PC-9 (cell line): ENCODE measurements at regions not wholly inside any gene's neighbourhood (a gene's known extent, or its start where the extent isn't known, plus 50 kb on each side); places are given as distances from the start of the nearest gene placed in this dataset.

Experiments used
- BruUV-seq: library from RNA; stranded (reverse); fragments of 400-500 nt; replicated peaks from 2 replicates; lab custom pipeline; 2021; lab: Mats Ljungman, UMichigan
- CTCF ChIA-PET: fragments of 300-600 bp; sonication (Branson Sonifier 250); formaldehyde crosslinking; loops from one replicate; lab custom pipeline; 2022; ENCODE audit warnings: antibody characterized with exemption; lab: Charles Lee
- POLR2A ChIA-PET: fragments of 300-600 bp; sonication (Branson Sonifier 250); formaldehyde crosslinking; loops from one replicate; lab custom pipeline; 2022; ENCODE audit warnings: antibody characterized with exemption; ENCODE audit not compliant: unreplicated experiment; lab: Charles Lee
- DNase-seq, 2 experiments: peaks; one replicate each; pipeline versions ENCODE4 v3.0.0 to v3.0.0-alpha.2; 2015 to 2022; ENCODE audit warnings: mixed read lengths in 1 of 2
- H2AFZ ChIP-seq: fragments of 200-600 bp; sonication (generic); 2 replicates; pipeline ENCODE4 v1.8.1; 2017; ENCODE audit warnings: antibody characterized with exemption
- H3F3A ChIP-seq: fragments of 200-600 bp; sonication (generic); 2 replicates; pipeline ENCODE4 v1.8.1; 2017; ENCODE audit warnings: antibody characterized with exemption, mild to moderate bottlenecking, low read depth; ENCODE audit not compliant: insufficient read depth
- H3K27ac ChIP-seq: fragments of 200-600 bp; sonication (generic); 2 replicates; pipeline ENCODE4 v1.6.1; 2016; ENCODE audit warnings: mixed run types
- H3K27me3 ChIP-seq: fragments of 200-600 bp; sonication (generic); 2 replicates; pipeline ENCODE4 v1.6.1; 2016; ENCODE audit warnings: low read depth, mixed run types; ENCODE audit not compliant: insufficient read depth
- H3K36me3 ChIP-seq: fragments of 200-600 bp; sonication (generic); 2 replicates; pipeline ENCODE4 v1.6.1; 2016; ENCODE audit warnings: low read depth, mixed run types
- H3K4me1 ChIP-seq: fragments of 200-600 bp; sonication (generic); replicated peaks from 2 replicates; pipeline ENCODE4 v1.6.1; 2016; ENCODE audit warnings: mixed run types; ENCODE audit not compliant: insufficient read depth
- H3K4me2 ChIP-seq: fragments of 200-600 bp; sonication (generic); 2 replicates; pipeline ENCODE4 v1.6.1; 2017; ENCODE audit warnings: mixed run types
- H3K4me3 ChIP-seq: fragments of 200-600 bp; sonication (generic); 2 replicates; pipeline ENCODE4 v1.6.1; 2016; ENCODE audit warnings: mixed run types
- H3K79me2 ChIP-seq: fragments of 200-600 bp; sonication (generic); 2 replicates; pipeline ENCODE4 v1.6.1; 2017; ENCODE audit warnings: low read depth, mixed run types
- H3K9me2 ChIP-seq: fragments of 200-600 bp; sonication (generic); 2 replicates; pipeline ENCODE4 v1.8.1; 2017; ENCODE audit warnings: mild to moderate bottlenecking; ENCODE audit not compliant: insufficient read depth
- H3K9me3 ChIP-seq: fragments of 200-600 bp; sonication (generic); 2 replicates; pipeline ENCODE4 v1.8.1; 2016; ENCODE audit warnings: low read depth; ENCODE audit not compliant: insufficient read depth
- H4K20me1 ChIP-seq: fragments of 200-600 bp; sonication (generic); 2 replicates; pipeline ENCODE4 v1.8.1; 2017; ENCODE audit not compliant: insufficient read depth
- CTCF ChIP-seq: fragments of 200-600 bp; sonication (generic); conservative IDR thresholded peaks from 2 replicates; pipeline ENCODE4 v1.6.1; 2017; ENCODE audit warnings: mixed run types, antibody characterized with exemption, mild to moderate bottlenecking, moderate library complexity
- EZH2 ChIP-seq: fragments of 200-600 bp; sonication (generic); IDR thresholded peaks from 2 replicates; pipeline ENCODE4 v1.8.0; 2017; ENCODE audit warnings: antibody characterized with exemption, low read depth
- intact Hi-C: fragments of 100-400 bp; cut with micrococcal nuclease; formaldehyde crosslinking; loops from one replicate; pipeline ENCODE4 v1.10.0; 2022; ENCODE audit not compliant: unreplicated experiment

DNA sequence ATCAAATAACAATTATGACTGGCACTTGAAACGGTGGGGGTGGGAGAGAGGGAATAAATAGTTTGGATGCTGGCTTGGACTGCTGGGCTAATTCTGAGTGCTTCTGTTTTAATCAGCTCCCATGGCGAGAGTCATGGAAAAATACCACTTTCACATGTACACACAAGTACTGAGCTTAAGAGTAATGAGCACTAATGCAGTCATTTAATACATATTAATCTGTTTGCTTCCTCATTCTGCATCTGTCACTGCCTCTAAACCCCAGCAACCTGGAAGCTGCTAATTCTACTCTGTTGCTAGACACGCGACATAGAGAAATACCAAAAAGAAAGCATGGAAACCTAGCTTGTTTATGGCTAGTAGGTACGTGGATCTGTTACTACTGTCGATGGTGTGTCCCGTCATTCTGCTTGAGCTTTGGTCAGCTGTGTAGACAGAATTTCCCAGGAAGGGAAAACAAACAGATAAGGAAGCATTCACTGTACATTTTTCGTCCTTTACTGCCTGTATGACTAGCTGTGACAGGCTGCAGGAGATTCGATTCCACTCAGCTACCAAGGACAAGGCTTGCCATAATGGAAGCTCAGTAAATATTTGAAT is 238.8 kb downstream of the BAMBI start:
- Histone ChIP-seq H4K20me1 (no peaks in the 10 kb centered on the region), H3K27me3 (no peaks in the 10 kb centered on the region; the same call in 1 of the 2 replicates), H3K79me2 (no peaks in the 10 kb centered on the region), H3K4me2 (no peak overlapping the region), H3K36me3 (no peaks in the 10 kb centered on the region), H3K9me2 (no peaks in the 10 kb centered on the region), H2AFZ (no peak overlapping the region), H3K27ac (no peak overlapping the region), H3F3A (no peaks in the 10 kb centered on the region), H3K4me3 (no peak overlapping the region), H3K4me1 (no peaks in the 10 kb centered on the region), H3K9me3 (no peaks in the 10 kb centered on the region)
- ChIA-PET CTCF (no interaction called here), POLR2A (interaction anchor here (0.7 kb wide), 1 partner anchor 9 kb away, joined by 3 read pairs; no protein-coding TSS in a partner anchor)
- intact Hi-C loops, result no loop called here
- no peak for DNase-seq
- no TSS peak for BruUV-seq
- no peak for TF ChIP-seq EZH2
- TF ChIP-seq CTCF, result no peak

GRCh38 chr10:28920091-28920490 is 242.8 kb downstream of the BAMBI start:
- ChIA-PET CTCF (no interaction called here), POLR2A (no interaction called here)
- Histone ChIP-seq H3K27ac (no peak overlapping the region), H3K27me3 (no peaks in the 10 kb centered on the region; the same call in 1 of the 2 replicates), H3K4me3 (no peak overlapping the region), H3K4me1 (no peaks in the 10 kb centered on the region), H3K4me2 (no peak overlapping the region), H4K20me1 (no peaks in the 10 kb centered on the region), H2AFZ (no peak overlapping the region), H3F3A (no peaks in the 10 kb centered on the region), H3K36me3 (no peaks in the 10 kb centered on the region), H3K9me2 (no peaks in the 10 kb centered on the region), H3K79me2 (no peaks in the 10 kb centered on the region), H3K9me3 (no peaks in the 10 kb centered on the region)
- intact Hi-C loops, result no loop called here
- BruUV-seq, result no TSS peak
- DNase-seq, result no peak
- TF ChIP-seq EZH2, result no peak
- no peak for TF ChIP-seq CTCF

DNA sequence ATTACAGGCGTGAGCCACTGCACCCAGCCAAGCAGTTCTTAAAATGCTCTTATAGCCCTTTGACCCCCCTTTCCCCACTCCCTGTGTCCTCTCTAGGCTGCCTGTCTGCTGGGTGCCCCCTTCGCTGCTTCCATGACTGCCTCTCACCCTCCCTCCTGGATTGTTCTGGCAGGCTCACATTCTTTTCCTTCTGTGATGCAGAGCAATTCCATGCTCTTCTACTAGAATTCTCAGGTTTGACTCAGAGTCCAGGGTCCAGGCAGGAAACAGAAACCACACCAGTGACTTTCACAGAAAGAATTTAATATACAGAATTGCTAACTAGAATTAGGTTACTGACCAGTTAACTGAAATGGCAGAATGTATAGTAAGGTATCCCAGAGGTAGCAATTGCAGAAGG is 244.8 kb downstream of the BAMBI start:
- H4K20me1 ChIP-seq, result no peaks in the 10 kb centered on the region
- no peak for TF ChIP-seq EZH2
- TF ChIP-seq CTCF, result no peak
- H3K27me3 ChIP-seq, result no peaks in the 10 kb centered on the region; the same call in 1 of the 2 replicates
- ChIA-PET CTCF (no interaction called here), POLR2A (no interaction called here)
- H3K27ac ChIP-seq, result no peak overlapping the region
- no peaks in the 10 kb centered on the region for H3K79me2 ChIP-seq
- H3K4me2 ChIP-seq, result no peak overlapping the region
- no peaks in the 10 kb centered on the region for H3K9me2 ChIP-seq
- no peaks in the 10 kb centered on the region for H3K9me3 ChIP-seq
- no peak for DNase-seq
- no peaks in the 10 kb centered on the region for H3K36me3 ChIP-seq
- H2AFZ ChIP-seq, result no peak overlapping the region
- H3K4me1 ChIP-seq, result no peaks in the 10 kb centered on the region
- H3K4me3 ChIP-seq, result no peak overlapping the region
- H3F3A ChIP-seq, result no peaks in the 10 kb centered on the region
- no TSS peak for BruUV-seq
- intact Hi-C loops, result no loop called here
